Activated CD4-positive, alpha-beta T cell treated with anti-CD3 and anti-CD28 coated beads, Interleukin-2, amount 10 ng/mL, durations not matched to agents 7 days and 5 days (primary cell): ENCODE measurements at regions not wholly inside any gene's neighbourhood (a gene's known extent, or its start where the extent isn't known, plus 50 kb on each side); places are given as distances from the start of the nearest gene placed in this dataset.
"Not testable (repeated sequence)": the region's sequence is repeated elsewhere in the genome, so short reads cannot be mapped to it uniquely, and the experiment has no call there.

ENCODE experiments used
- CTCF ChIA-PET: fragments of 350-600 bp; sonication (Branson Sonifier 250); formaldehyde crosslinking; loops from one replicate; lab custom pipeline; 2021; ENCODE audit warnings: antibody characterized with exemption; lab: Charles Lee
- POLR2A ChIA-PET: fragments of 350-600 bp; sonication (Branson Sonifier 250); formaldehyde crosslinking; loops from one replicate; lab custom pipeline; 2021; ENCODE audit warnings: antibody characterized with exemption; lab: Charles Lee
- DNase-seq: peaks from one replicate; pipeline ENCODE4 v3.0.0-alpha.2; 2020
- H3K27ac Mint-ChIP-seq: one replicate; pipeline ENCODE4 v1.8.0; 2021; ENCODE audit warnings: mild to moderate bottlenecking, moderate library complexity, mixed read lengths
- H3K27me3 Mint-ChIP-seq: one replicate; pipeline ENCODE4 v1.8.0; 2021; ENCODE audit warnings: mixed read lengths
- H3K36me3 Mint-ChIP-seq: one replicate; pipeline ENCODE4 v1.8.0; 2021; ENCODE audit warnings: low read depth, mixed read lengths
- H3K4me1 Mint-ChIP-seq: one replicate; pipeline ENCODE4 v1.8.0; 2021; ENCODE audit warnings: mixed read lengths
- H3K4me3 Mint-ChIP-seq: one replicate; pipeline ENCODE4 v1.8.0; 2021; ENCODE audit warnings: mild to moderate bottlenecking, moderate library complexity, mixed read lengths
- H3K9me3 Mint-ChIP-seq: one replicate; pipeline ENCODE4 v1.8.0; 2021; ENCODE audit warnings: mixed read lengths

DNA sequence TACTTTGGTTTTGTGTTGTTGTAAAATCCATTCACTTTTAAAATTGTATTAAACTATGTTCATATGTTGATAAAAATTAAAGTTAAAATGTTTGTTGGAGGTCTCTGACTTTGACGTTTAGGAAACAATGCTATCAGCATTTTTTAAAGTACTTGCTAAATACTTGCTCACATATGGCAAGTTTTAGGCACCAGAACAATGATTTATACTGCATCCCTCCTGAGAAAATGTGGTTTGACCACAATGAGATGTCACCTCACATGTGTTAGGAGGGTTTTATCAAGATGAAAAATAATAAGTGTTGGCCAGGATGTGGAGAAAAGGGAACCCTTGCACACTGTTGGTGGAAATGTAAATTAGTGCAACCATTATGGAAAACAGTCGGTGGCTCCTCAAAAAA, 180.8 kb downstream of the HSD17B3 start:
- Mint-ChIP-seq H3K4me3 (no peak overlapping the region), H3K4me1 (peaks cover 17% of the 10 kb centered on the region), H3K36me3 (peaks cover 1% of the 10 kb centered on the region), H3K27me3 (peaks cover 11% of the 10 kb centered on the region), H3K9me3 (peaks cover 11% of the 10 kb centered on the region), H3K27ac (no peak overlapping the region)
- ChIA-PET POLR2A (no interaction called here), CTCF (no interaction called here)
- no peak for DNase-seq

DNA sequence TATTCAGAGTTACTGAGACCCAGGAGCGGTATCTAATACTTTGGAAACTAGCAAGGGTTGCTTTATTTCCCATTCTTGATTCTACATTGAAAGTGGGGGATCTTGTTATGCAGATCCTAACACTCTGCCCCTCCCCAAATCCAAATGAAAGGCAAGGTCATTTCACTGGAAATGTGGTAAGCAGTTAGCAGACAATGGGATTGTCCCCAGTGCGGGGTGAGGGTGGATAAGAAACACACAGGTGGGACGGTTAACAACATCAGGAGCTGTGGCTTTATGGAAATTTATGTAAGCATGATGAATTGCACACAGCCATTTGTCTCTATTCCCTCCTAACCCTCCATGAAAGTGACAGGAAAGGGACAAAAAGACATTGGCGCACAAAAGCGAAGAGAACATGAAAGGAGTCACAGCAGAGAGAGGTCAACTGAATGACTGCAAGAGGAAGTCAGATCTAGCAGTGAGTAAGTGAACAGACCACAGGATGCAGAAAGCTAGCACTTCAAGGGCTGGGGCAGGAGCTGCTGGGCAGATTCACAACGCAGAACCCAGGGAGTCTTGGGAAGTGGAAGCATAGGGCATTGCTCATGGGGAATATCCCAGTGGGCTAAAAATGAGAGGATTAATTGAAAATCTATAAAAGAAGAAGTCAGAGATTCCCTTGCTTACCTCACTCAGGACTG, 184.4 kb downstream of the HSD17B3 start:
- Mint-ChIP-seq H3K4me1 (peaks cover 17% of the 10 kb centered on the region), H3K27me3 (peaks cover 12% of the 10 kb centered on the region), H3K4me3 (no peak overlapping the region), H3K27ac (no peak overlapping the region), H3K9me3 (peaks cover 11% of the 10 kb centered on the region), H3K36me3 (peaks cover 1% of the 10 kb centered on the region)
- POLR2A ChIA-PET = no interaction called here
- CTCF ChIA-PET = interaction anchor here (1.2 to 1.5 kb wide), 2 partner anchors 8 to 11 kb away, joined by 3 read pairs; no protein-coding TSS in a partner anchor
- no peak for DNase-seq

- peaks cover 12% of the 10 kb centered on the region for H3K27me3 Mint-ChIP-seq
- CTCF ChIA-PET = interaction anchor here (0.6 to 1.5 kb wide), 2 partner anchors 9 to 796 kb away, joined by 3 read pairs; no protein-coding TSS in a partner anchor
- no peak for DNase-seq
- POLR2A ChIA-PET = no interaction called here
- no peak overlapping the region for H3K4me3 Mint-ChIP-seq
- H3K9me3 Mint-ChIP-seq = peaks cover 11% of the 10 kb centered on the region
- no peak overlapping the region for H3K27ac Mint-ChIP-seq
- peaks cover 1% of the 10 kb centered on the region for H3K36me3 Mint-ChIP-seq
- H3K4me1 Mint-ChIP-seq = peaks cover 17% of the 10 kb centered on the region
Observed at GRCh38 chr9:96116275-96117064, 185.5 kb downstream of the HSD17B3 start.

- ChIA-PET CTCF (interaction anchor here (1.5 kb wide), 1 partner anchor 10 kb away, joined by 3 read pairs; no protein-coding TSS in a partner anchor), POLR2A (no interaction called here)
- peaks cover 11% of the 10 kb centered on the region for H3K9me3 Mint-ChIP-seq
- peaks cover 15% of the 10 kb centered on the region for H3K27me3 Mint-ChIP-seq
- no peak for DNase-seq
- peaks cover 1% of the 10 kb centered on the region for H3K36me3 Mint-ChIP-seq
- peaks cover 14% of the 10 kb centered on the region for H3K4me1 Mint-ChIP-seq
- no peak overlapping the region for H3K27ac Mint-ChIP-seq
- H3K4me3 Mint-ChIP-seq = no peak overlapping the region
Observed at GRCh38 chr9:96115836-96116235, 186.1 kb downstream of the HSD17B3 start.

- Mint-ChIP-seq H3K27me3 (peaks cover 19% of the 10 kb centered on the region), H3K4me3 (no peak overlapping the region), H3K36me3 (no peaks in the 10 kb centered on the region), H3K4me1 (peaks cover 11% of the 10 kb centered on the region), H3K9me3 (no peaks in the 10 kb centered on the region), H3K27ac (no peak overlapping the region)
- ChIA-PET POLR2A (no interaction called here), CTCF (no interaction called here)
- no peak for DNase-seq
Observed at GRCh38 chr9:96113032-96113431, 188.9 kb downstream of the HSD17B3 start.

DNA sequence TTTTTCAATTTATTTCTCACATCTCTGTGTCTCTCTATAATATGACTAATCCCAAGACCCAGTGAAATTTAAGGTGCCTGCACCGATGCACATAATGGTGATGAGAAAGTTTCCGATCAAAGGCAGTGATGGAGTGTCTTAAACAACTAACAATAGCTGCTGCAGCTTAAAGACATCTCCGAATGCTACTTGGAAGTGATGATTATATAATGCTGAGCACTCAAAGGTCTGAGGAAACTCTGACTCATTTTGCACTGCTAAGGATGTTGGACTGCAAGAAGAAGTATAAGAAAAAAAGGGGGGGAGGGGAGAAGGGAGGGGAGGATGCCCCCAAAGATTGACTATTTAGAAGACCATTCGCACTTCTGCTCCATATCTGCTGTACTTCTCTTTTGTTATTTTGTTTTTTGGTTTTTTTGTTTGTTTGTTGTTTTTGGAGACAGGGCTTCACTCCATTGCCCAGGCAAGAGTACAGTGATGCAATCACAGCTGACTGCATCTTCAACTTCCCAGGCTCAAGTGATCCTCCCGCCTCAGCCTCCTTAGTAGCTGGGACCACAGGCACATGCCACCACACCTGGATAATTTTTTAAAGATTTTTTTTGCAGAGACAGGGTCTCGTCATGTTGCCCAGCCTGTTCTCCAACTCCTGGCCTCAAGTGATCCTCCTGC, 192.2 kb downstream of the HSD17B3 start:
- CTCF ChIA-PET = interaction anchor here (0.9 kb wide), 1 partner anchor 975 kb away, joined by 3 read pairs; no protein-coding TSS in a partner anchor
- H3K9me3 Mint-ChIP-seq = peaks cover 6% of the 10 kb centered on the region
- H3K4me1 Mint-ChIP-seq = no peaks in the 10 kb centered on the region
- H3K4me3 Mint-ChIP-seq = no peak overlapping the region
- no peak overlapping the region for H3K27ac Mint-ChIP-seq
- peaks cover 19% of the 10 kb centered on the region for H3K27me3 Mint-ChIP-seq
- DNase-seq = no peak
- H3K36me3 Mint-ChIP-seq = no peaks in the 10 kb centered on the region
- POLR2A ChIA-PET = no interaction called here

DNA sequence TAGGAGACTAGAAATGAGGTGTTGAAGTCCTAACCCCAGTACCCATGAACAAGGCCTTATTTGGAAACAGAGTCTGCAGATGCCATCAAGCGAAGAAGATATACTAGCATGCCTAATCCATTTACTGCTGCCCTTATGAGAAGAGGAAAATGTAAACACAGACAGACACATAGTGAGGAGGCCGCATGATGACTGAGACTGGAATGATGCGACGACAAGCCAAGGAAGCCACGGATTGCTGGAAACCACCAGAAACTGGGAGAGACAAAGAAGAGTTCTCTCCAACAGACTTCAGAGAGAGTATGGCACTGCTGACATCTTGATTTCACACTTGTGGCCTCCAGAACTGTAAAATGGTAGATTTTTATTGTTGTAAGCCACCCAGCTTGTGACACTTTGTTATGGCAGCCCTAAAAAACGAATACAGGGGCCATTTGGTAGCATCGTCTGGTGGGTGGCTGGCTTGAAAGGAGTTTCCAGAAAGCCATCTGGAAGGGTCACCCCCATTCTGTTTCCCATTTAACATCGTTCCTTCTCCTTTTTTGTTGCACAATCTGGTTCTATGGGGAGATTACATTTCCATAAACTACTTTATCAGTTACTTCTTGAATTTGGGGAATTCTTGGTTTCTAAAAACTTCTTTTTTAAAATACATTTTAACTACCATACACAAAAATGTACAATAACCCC, 193.1 kb downstream of the HSD17B3 start:
- DNase-seq = no peak
- H3K27ac Mint-ChIP-seq = no peak overlapping the region
- peaks cover 7% of the 10 kb centered on the region for H3K9me3 Mint-ChIP-seq
- H3K4me3 Mint-ChIP-seq = no peak overlapping the region
- H3K4me1 Mint-ChIP-seq = no peaks in the 10 kb centered on the region
- ChIA-PET POLR2A (no interaction called here), CTCF (interaction anchor here (0.6 to 0.9 kb wide), 3 partner anchors 13 to 975 kb away, joined by 3 read pairs; no protein-coding TSS in a partner anchor)
- peaks cover 19% of the 10 kb centered on the region for H3K27me3 Mint-ChIP-seq
- H3K36me3 Mint-ChIP-seq = no peaks in the 10 kb centered on the region

- no peak for DNase-seq
- ChIA-PET CTCF (interaction anchor here (0.6 to 1.2 kb wide), 2 partner anchors 10 to 169 kb away, joined by 3 to 5 read pairs; no protein-coding TSS in a partner anchor), POLR2A (no interaction called here)
- Mint-ChIP-seq H3K27me3 (peaks cover 19% of the 10 kb centered on the region), H3K4me1 (no peaks in the 10 kb centered on the region), H3K4me3 (no peak overlapping the region), H3K27ac (no peak overlapping the region), H3K36me3 (no peaks in the 10 kb centered on the region), H3K9me3 (peaks cover 9% of the 10 kb centered on the region)
Observed at GRCh38 chr9:96107436-96107835, 194.5 kb downstream of the HSD17B3 start.

DNA sequence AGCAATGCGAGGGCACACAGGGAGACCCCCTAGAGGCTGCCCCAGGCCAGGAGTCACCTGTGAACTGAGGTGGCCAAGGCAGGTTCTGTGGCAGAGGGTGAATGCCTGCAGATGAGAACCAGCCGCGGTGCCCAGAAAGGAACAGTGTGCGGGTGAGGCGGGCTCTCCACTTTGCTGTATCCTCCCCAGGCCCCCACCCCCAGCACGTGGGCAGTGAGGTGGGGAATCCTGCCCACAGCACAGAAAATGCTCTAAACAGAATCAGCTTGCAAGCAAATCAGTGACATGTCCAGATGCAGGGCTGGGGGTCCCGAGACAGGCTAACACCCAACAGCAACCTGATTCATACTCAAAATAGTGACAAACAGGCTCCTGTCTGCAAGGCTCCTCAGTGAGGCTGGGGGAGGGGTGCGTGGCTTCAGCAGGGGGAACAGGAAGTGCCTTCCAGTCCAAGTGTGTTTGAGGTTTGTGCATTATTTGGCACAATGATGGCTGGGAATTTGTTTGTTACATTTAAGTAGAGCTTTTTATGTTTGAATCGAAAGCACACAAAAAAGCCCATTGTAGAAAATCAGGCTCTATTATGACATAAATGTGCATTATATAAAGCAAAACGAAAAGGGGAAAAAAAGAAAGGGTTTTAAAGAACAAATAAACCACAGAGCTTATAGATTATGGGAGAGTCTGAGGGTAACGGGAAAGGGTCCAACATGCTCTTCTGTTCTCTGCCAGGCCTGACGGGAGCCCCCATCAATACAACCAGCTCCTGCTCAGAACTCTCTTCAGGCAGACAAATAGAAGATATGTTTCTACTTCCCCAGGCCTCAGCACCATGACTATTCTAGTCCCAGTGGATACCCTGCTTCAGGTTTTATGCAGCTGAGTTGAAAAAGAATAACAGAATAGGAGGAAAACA, 201.3 kb downstream of the HSD17B3 start:
- H3K9me3 Mint-ChIP-seq = peaks cover 15% of the 10 kb centered on the region
- no peaks in the 10 kb centered on the region for H3K27me3 Mint-ChIP-seq
- no peak overlapping the region for H3K4me3 Mint-ChIP-seq
- peaks cover 4% of the 10 kb centered on the region for H3K4me1 Mint-ChIP-seq
- no peak for DNase-seq
- CTCF ChIA-PET = interaction anchor here (1.1 kb wide), 1 partner anchor 14 kb away, joined by 3 read pairs; no protein-coding TSS in a partner anchor
- H3K27ac Mint-ChIP-seq = no peak overlapping the region
- H3K36me3 Mint-ChIP-seq = no peaks in the 10 kb centered on the region
- POLR2A ChIA-PET = no interaction called here

- H3K9me3 Mint-ChIP-seq, H3K4me1 Mint-ChIP-seq, H3K36me3 Mint-ChIP-seq, CTCF ChIA-PET, DNase-seq, H3K4me3 Mint-ChIP-seq, H3K27ac Mint-ChIP-seq, POLR2A ChIA-PET: not testable (repeated sequence)
- peaks cover 15% of the 10 kb centered on the region for H3K27me3 Mint-ChIP-seq
Observed at GRCh38 chr9:96090630-96091029, 211.3 kb downstream of the HSD17B3 start.

DNA sequence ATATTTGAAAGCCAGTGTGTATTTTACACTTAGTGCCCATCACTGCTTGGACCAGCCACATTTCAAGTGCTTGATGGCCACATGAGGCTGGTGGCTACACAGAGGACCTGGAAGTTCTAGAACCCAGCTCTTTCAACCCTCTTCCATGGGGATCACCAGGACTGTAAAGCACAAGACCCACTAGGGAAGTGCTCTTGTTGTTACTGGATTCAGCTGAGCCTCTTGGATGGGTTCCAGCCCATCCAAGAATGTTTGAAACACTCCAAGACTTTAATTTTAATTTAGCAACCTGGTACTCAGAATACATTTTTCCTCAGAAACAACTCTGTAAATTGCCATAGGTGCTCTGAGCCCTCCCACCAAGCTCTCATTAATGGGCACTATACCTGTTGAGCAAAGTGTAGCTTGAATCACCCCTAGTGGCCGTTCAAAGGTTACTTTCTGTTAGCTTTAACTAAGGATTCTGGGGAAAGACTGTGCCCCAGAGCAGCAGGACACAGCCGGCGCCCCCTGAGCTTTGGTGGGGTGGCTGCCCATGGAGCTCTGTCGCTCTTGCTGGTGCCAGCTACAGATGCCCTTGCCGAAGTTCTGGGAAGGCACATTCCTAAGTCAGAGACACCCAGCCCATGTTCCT, 212.4 kb downstream of the HSD17B3 start:
- Mint-ChIP-seq H3K27ac (no peak overlapping the region), H3K36me3 (no peaks in the 10 kb centered on the region), H3K4me3 (no peak overlapping the region), H3K4me1 (no peaks in the 10 kb centered on the region), H3K27me3 (peaks cover 15% of the 10 kb centered on the region), H3K9me3 (no peaks in the 10 kb centered on the region)
- DNase-seq = no peak
- CTCF ChIA-PET = no interaction called here
- POLR2A ChIA-PET = no interaction called here
